H9 (cell line): ENCODE measurements at regions not wholly inside any gene's neighbourhood (a gene's known extent, or its start where the extent isn't known, plus 50 kb on each side); places are given as distances from the start of the nearest gene placed in this dataset.

ENCODE experiments used
- DNase-seq: peaks from one replicate; pipeline ENCODE4 v3.0.0-alpha.2; 2017
- H2AFZ ChIP-seq: one replicate; pipeline ENCODE4 v1.6.1; 2013; ENCODE audit warnings: mild to moderate bottlenecking, low read length, control low read depth, moderate library complexity
- H2AK5ac ChIP-seq: 2 replicates; pipeline ENCODE4 v1.6.1; 2013; ENCODE audit warnings: low read length, control low read depth, mixed read lengths; ENCODE audit not compliant: insufficient read length
- H2BK120ac ChIP-seq: one replicate; pipeline ENCODE4 v1.6.1; 2013; ENCODE audit warnings: low read depth, mild to moderate bottlenecking, low read length, control low read depth, inconsistent platforms; ENCODE audit not compliant: poor library complexity, severe bottlenecking
- H2BK12ac ChIP-seq: 2 replicates; pipeline ENCODE4 v1.6.1; 2013; ENCODE audit warnings: low read length, control low read depth, mixed read lengths, low read depth; ENCODE audit not compliant: insufficient read length
- H2BK15ac ChIP-seq: 2 replicates; pipeline ENCODE4 v1.6.1; 2013; ENCODE audit warnings: low read depth, low read length, control low read depth
- H2BK20ac ChIP-seq: one replicate; pipeline ENCODE4 v1.6.1; 2013; ENCODE audit warnings: low read depth, mild to moderate bottlenecking, low read length, control low read depth, inconsistent platforms; ENCODE audit not compliant: poor library complexity, severe bottlenecking
- H2BK5ac ChIP-seq: 2 replicates; pipeline ENCODE4 v1.6.1; 2013; ENCODE audit warnings: low read length, control low read depth, mixed read lengths; ENCODE audit not compliant: insufficient read length
- H3K14ac ChIP-seq: 2 replicates; pipeline ENCODE4 v1.6.1; 2013; ENCODE audit warnings: low read length, control low read depth; ENCODE audit not compliant: insufficient read depth
- H3K18ac ChIP-seq: 2 replicates; pipeline ENCODE4 v1.6.1; 2013; ENCODE audit warnings: low read depth, mild to moderate bottlenecking, mixed read lengths, low read length, control low read depth; ENCODE audit not compliant: insufficient read length
- H3K23ac ChIP-seq: 2 replicates; pipeline ENCODE4 v1.6.1; 2013; ENCODE audit warnings: low read length, control low read depth, mixed read lengths, low read depth; ENCODE audit not compliant: insufficient read length
- H3K23me2 ChIP-seq: 2 replicates; pipeline ENCODE4 v1.6.1; 2013; ENCODE audit warnings: low read depth, mild to moderate bottlenecking, mixed read lengths, low read length, control low read depth; ENCODE audit not compliant: insufficient read length, poor library complexity, severe bottlenecking
- H3K27ac ChIP-seq: 2 replicates; pipeline ENCODE4 v1.5.1; 2013; ENCODE audit warnings: low read length, control low read depth, mixed read lengths, low read depth; ENCODE audit not compliant: insufficient read length
- H3K27me3 ChIP-seq: 2 replicates; pipeline ENCODE4 v1.6.1; 2013; ENCODE audit warnings: low read length, control low read depth, inconsistent platforms; ENCODE audit not compliant: insufficient read depth
- H3K4ac ChIP-seq: 2 replicates; pipeline ENCODE4 v1.6.1; 2013; ENCODE audit warnings: low read depth, mild to moderate bottlenecking, control low read depth, inconsistent platforms, low read length, moderate library complexity
- H3K4me1 ChIP-seq: 2 replicates; pipeline ENCODE4 v1.6.1; 2013; ENCODE audit warnings: low read length, control low read depth, inconsistent platforms; ENCODE audit not compliant: insufficient read depth
- H3K4me2 ChIP-seq: 2 replicates; pipeline ENCODE4 v1.6.1; 2013; ENCODE audit warnings: low read length, control low read depth, mixed read lengths; ENCODE audit not compliant: insufficient read length, insufficient read depth
- H3K56ac ChIP-seq: 2 replicates; pipeline ENCODE4 v1.6.1; 2013; ENCODE audit warnings: low read depth, mild to moderate bottlenecking, mixed read lengths, low read length, control low read depth; ENCODE audit not compliant: insufficient read length
- H3K79me1 ChIP-seq: 2 replicates; pipeline ENCODE4 v1.6.1; 2013; ENCODE audit warnings: low read depth, mild to moderate bottlenecking, moderate library complexity, low read length, control low read depth, inconsistent platforms; ENCODE audit not compliant: insufficient read depth, poor library complexity, severe bottlenecking
- H3K79me2 ChIP-seq: 2 replicates; pipeline ENCODE4 v1.6.1; 2013; ENCODE audit warnings: low read length, control low read depth, inconsistent platforms; ENCODE audit not compliant: insufficient read depth
- H3K9ac ChIP-seq: 2 replicates; pipeline ENCODE4 v1.6.1; 2013; ENCODE audit warnings: low read length, control low read depth, mixed read lengths; ENCODE audit not compliant: insufficient read length; ENCODE audit errors: extremely low read depth
- H3K9me3 ChIP-seq: one replicate; pipeline ENCODE4 v1.6.1; 2013; ENCODE audit warnings: low read depth, low read length, inconsistent platforms; ENCODE audit not compliant: control insufficient read depth
- H3T11ph ChIP-seq: one replicate; pipeline ENCODE4 v1.6.1; 2013; ENCODE audit warnings: mild to moderate bottlenecking, low read length, control low read depth, inconsistent platforms
- H4K20me1 ChIP-seq: one replicate; pipeline ENCODE4 v1.6.1; 2013; ENCODE audit not compliant: control insufficient read depth, insufficient read length, insufficient read depth
- H4K5ac ChIP-seq: 2 replicates; pipeline ENCODE4 v1.6.1; 2013; ENCODE audit warnings: low read depth, mild to moderate bottlenecking, mixed read lengths, low read length, control low read depth; ENCODE audit not compliant: insufficient read length
- H4K8ac ChIP-seq: replicated peaks from 2 replicates; pipeline ENCODE4 v1.6.1; 2013; ENCODE audit warnings: low read length, control low read depth, mixed read lengths, low read depth; ENCODE audit not compliant: insufficient read length
- H4K91ac ChIP-seq: 2 replicates; pipeline ENCODE4 v1.6.1; 2013; ENCODE audit warnings: low read depth, mild to moderate bottlenecking, moderate library complexity, mixed read lengths, low read length, control low read depth; ENCODE audit not compliant: insufficient read length
- H3K27ac Mint-ChIP-seq, 3 experiments: 2 replicates in 2 of 3; 3 replicates in 1 of 3; pipeline ENCODE4 v1.8.0; 2020 to 2021; ENCODE audit warnings: mixed read lengths in 3 of 3, mild to moderate bottlenecking in 1 of 3, moderate library complexity in 1 of 3
- H3K27me3 Mint-ChIP-seq: 2 replicates; pipeline ENCODE4 v1.8.0; 2021; ENCODE audit warnings: low read depth, mild to moderate bottlenecking, moderate library complexity, mixed read lengths
- H3K36me3 Mint-ChIP-seq, 3 experiments: 2 replicates in 2 of 3; 3 replicates in 1 of 3; pipeline ENCODE4 v1.8.0; 2020 to 2021; ENCODE audit warnings: low read depth in 3 of 3, mixed read lengths in 3 of 3; ENCODE audit not compliant: insufficient read depth in 1 of 3
- H3K4me1 Mint-ChIP-seq, 2 experiments: 2 replicates each; pipeline ENCODE4 v1.8.0; 2020; ENCODE audit warnings: mixed read lengths in 2 of 2
- H3K4me3 Mint-ChIP-seq, 2 experiments: 2 replicates in 1 of 2; 3 replicates in 1 of 2; pipeline ENCODE4 v1.8.0; 2020 to 2021; ENCODE audit warnings: mild to moderate bottlenecking in 2 of 2, mixed read lengths in 2 of 2, moderate library complexity in 1 of 2
- H3K9me3 Mint-ChIP-seq, 2 experiments: 2 replicates in 1 of 2; 3 replicates in 1 of 2; pipeline ENCODE4 v1.8.0; 2020; ENCODE audit warnings: mild to moderate bottlenecking in 2 of 2, mixed read lengths in 2 of 2, moderate library complexity in 1 of 2
- WGBS: extraction: QIAGEN DNeasy Blood & Tissue Kit; methylation state at CpG from one replicate; pipeline ENCODE4 v1.1.7; 2013; ENCODE audit warnings: missing lambda C conversion rate, low lambda C conversion rate, mixed read lengths; ENCODE audit not compliant: insufficient read length; ENCODE audit errors: extremely low coverage; 5-methylcytosine and 5-hydroxymethylcytosine counted together
- TF ChIP-seq, protein P1 (sequence below): fragments of 200-600 bp; sonication (generic); conservative IDR thresholded peaks from 3 replicates; pipeline ENCODE4 v1.8.0; 2021; ENCODE audit warnings: antibody characterized with exemption, mild to moderate bottlenecking

DNA sequence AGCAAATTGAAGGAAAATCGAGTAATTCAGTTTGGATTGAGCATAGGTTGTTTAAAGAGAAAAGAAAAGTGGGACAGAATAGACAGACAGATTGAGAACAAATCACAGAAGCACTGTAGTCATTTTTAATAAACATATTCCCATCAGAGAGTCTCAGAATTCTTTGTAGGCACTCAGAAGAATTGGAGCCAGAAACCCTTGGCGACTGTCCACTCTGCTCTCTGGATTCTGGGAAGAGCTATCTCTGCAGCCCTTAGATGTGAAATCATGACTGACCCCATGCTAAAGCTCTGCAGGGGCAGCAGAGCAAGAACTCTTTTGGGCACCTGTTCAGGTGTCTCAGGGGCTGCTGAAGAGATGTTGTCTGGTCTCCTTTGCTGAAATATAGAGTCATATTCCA, 223.7 kb upstream of the KIRREL3 start:
- no peaks in the 10 kb centered on the region for H4K20me1 ChIP-seq
- H4K91ac ChIP-seq, result no peak overlapping the region
- no peaks in the 10 kb centered on the region for H3K27me3 ChIP-seq
- H4K5ac ChIP-seq, result no peak overlapping the region
- peaks cover 19% of the 10 kb centered on the region for H3K27me3 Mint-ChIP-seq
- TF ChIP-seq, protein P1, sequence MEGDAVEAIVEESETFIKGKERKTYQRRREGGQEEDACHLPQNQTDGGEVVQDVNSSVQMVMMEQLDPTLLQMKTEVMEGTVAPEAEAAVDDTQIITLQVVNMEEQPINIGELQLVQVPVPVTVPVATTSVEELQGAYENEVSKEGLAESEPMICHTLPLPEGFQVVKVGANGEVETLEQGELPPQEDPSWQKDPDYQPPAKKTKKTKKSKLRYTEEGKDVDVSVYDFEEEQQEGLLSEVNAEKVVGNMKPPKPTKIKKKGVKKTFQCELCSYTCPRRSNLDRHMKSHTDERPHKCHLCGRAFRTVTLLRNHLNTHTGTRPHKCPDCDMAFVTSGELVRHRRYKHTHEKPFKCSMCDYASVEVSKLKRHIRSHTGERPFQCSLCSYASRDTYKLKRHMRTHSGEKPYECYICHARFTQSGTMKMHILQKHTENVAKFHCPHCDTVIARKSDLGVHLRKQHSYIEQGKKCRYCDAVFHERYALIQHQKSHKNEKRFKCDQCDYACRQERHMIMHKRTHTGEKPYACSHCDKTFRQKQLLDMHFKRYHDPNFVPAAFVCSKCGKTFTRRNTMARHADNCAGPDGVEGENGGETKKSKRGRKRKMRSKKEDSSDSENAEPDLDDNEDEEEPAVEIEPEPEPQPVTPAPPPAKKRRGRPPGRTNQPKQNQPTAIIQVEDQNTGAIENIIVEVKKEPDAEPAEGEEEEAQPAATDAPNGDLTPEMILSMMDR, result no peak
- H3K9me3 Mint-ChIP-seq, result no peaks in the 10 kb centered on the region
- H3K23me2 ChIP-seq, result no peaks in the 10 kb centered on the region
- no peak overlapping the region for H2AFZ ChIP-seq
- no peak overlapping the region for H3K27ac Mint-ChIP-seq
- H3K18ac ChIP-seq, result no peak overlapping the region
- no peak overlapping the region for H2BK5ac ChIP-seq
- no peak overlapping the region for H2BK120ac ChIP-seq
- H3K27ac ChIP-seq, result no peak overlapping the region
- H3T11ph ChIP-seq, result no peak overlapping the region
- no peak overlapping the region for H3K23ac ChIP-seq
- DNase-seq, result no peak
- no peak overlapping the region for H3K14ac ChIP-seq
- H3K4me3 Mint-ChIP-seq, result no peak overlapping the region
- H3K4ac ChIP-seq, result no peak overlapping the region
- H2BK12ac ChIP-seq, result no peak overlapping the region
- no peaks in the 10 kb centered on the region for H3K9me3 ChIP-seq
- H2AK5ac ChIP-seq, result no peak overlapping the region
- H3K36me3 Mint-ChIP-seq, result no peaks in the 10 kb centered on the region
- no peaks in the 10 kb centered on the region for H3K79me2 ChIP-seq
- H4K8ac ChIP-seq, result no peak overlapping the region
- no CpG with 5 or more reads among the region's 2 CpGs for WGBS
- H3K4me1 Mint-ChIP-seq, result peaks cover 6% of the 10 kb centered on the region in 2 experiments
- H2BK15ac ChIP-seq, result no peak overlapping the region
- no peak overlapping the region for H2BK20ac ChIP-seq
- no peak overlapping the region for H3K56ac ChIP-seq
- no peak overlapping the region for H3K9ac ChIP-seq
- no peaks in the 10 kb centered on the region for H3K79me1 ChIP-seq
- no peak overlapping the region for H3K4me2 ChIP-seq
- 0 out of 2 replicates have a peak, but pooled peaks cover 3% of the 10 kb centered on the region for H3K4me1 ChIP-seq
